ENCODE measurements at regions not wholly inside any gene's neighbourhood (a gene's known extent, or its start where the extent isn't known, plus 50 kb on each side); places are given as distances from the start of the nearest gene placed in this dataset.
"Not testable (repeated sequence)": the region's sequence is repeated elsewhere in the genome, so short reads cannot be mapped to it uniquely, and the experiment has no call there.

- DNase-seq = no peak
These were observed 1088.4 kb downstream of the OTOL1 start for GRCh38 chr3:162584986-162585385.

- no peak for DNase-seq
These were observed 1090.0 kb downstream of the OTOL1 start for GRCh38 chr3:162586591-162586990.

- no peak for DNase-seq
These were observed 1100.6 kb downstream of the OTOL1 start for GRCh38 chr3:162597226-162597625.

- DNase-seq = not testable (repeated sequence)
These were observed 1101.9 kb downstream of the OTOL1 start for GRCh38 chr3:162598500-162598899.

GRCh38 chr3:162599742-162600141 lies 1103.1 kb downstream of the OTOL1 start:
- DNase-seq = not testable (repeated sequence)

GRCh38 chr3:162601101-162601670 lies 1104.6 kb downstream of the OTOL1 start:
- DNase-seq = no peak

- DNase-seq = no peak
These were observed 1106.0 kb downstream of the OTOL1 start for GRCh38 chr3:162602619-162603018.

GRCh38 chr3:162605651-162606204 lies 1109.1 kb downstream of the OTOL1 start:
- DNase-seq = no peak

- no peak for DNase-seq
These were observed 1113.7 kb downstream of the OTOL1 start for GRCh38 chr3:162610261-162610660.

GRCh38 chr3:162612991-162613390 lies 1116.4 kb downstream of the OTOL1 start:
- DNase-seq = no peak

- DNase-seq = no peak
These were observed 1129.6 kb downstream of the OTOL1 start for GRCh38 chr3:162626172-162626571.

- no peak for DNase-seq
These were observed 1131.9 kb downstream of the OTOL1 start for GRCh38 chr3:162628531-162628930.

GRCh38 chr3:162629372-162629771 lies 1132.8 kb downstream of the OTOL1 start:
- no peak for DNase-seq

- DNase-seq = no peak
These were observed 1136.1 kb downstream of the OTOL1 start for GRCh38 chr3:162632672-162633071.

GRCh38 chr3:162640208-162640607 lies 1143.6 kb downstream of the OTOL1 start:
- DNase-seq = not testable (repeated sequence)

- DNase-seq = no peak
These were observed 1144.7 kb downstream of the OTOL1 start for GRCh38 chr3:162641317-162641716.

- DNase-seq = no peak
These were observed 1145.3 kb downstream of the OTOL1 start for GRCh38 chr3:162641907-162642306.

- no peak for DNase-seq
These were observed 1146.6 kb downstream of the OTOL1 start for GRCh38 chr3:162643245-162643644.

- no peak for DNase-seq
These were observed 1150.7 kb downstream of the OTOL1 start for GRCh38 chr3:162647321-162647720.

- no peak for DNase-seq
These were observed 1161.4 kb downstream of the OTOL1 start for GRCh38 chr3:162658003-162658402.

- DNase-seq = no peak
These were observed 1169.2 kb downstream of the OTOL1 start for GRCh38 chr3:162665684-162666391.

- no peak for DNase-seq
These were observed 1170.2 kb downstream of the OTOL1 start for GRCh38 chr3:162666835-162667234.

- no peak for DNase-seq
These were observed 1173.6 kb downstream of the OTOL1 start for GRCh38 chr3:162670181-162670580.

GRCh38 chr3:162677475-162677874 lies 1180.9 kb downstream of the OTOL1 start:
- DNase-seq = no peak

- no peak for DNase-seq
These were observed 1182.3 kb downstream of the OTOL1 start for GRCh38 chr3:162678941-162679340.

All from NCI-H2171 (cell line).